GM19395 (cell line): ENCODE measurements at regions not wholly inside any gene's neighbourhood (a gene's known extent, or its start where the extent isn't known, plus 50 kb on each side); places are given as distances from the start of the nearest gene placed in this dataset.

Experiments
- ATAC-seq: cut with Tn5 transposase; IDR thresholded peaks from one replicate; pipeline ENCODE4 v1.9.1; 2021; ENCODE audit warnings: mild to moderate bottlenecking, moderate library complexity; ENCODE audit not compliant: unreplicated experiment

DNA sequence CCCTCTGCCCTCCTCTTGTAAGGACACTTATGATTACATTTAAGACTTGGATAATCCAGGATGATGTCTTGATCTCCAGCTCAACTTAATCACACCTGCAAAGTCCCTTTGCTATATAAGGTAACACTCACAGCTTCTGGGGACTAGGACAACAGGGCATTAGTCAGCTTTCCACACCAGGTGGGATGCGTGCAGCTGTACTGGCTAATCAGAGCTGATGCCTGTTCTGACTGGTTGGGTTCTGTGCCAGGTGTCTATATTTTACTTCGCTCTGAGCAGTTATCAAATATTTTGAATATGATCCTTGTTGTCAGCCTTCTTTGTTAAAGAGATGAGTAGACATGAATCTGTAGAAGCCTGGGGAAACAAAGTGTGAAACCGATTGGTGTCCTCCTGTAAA lies 115.5 kb upstream of the ATP8B1 start:
- no peak for ATAC-seq

DNA sequence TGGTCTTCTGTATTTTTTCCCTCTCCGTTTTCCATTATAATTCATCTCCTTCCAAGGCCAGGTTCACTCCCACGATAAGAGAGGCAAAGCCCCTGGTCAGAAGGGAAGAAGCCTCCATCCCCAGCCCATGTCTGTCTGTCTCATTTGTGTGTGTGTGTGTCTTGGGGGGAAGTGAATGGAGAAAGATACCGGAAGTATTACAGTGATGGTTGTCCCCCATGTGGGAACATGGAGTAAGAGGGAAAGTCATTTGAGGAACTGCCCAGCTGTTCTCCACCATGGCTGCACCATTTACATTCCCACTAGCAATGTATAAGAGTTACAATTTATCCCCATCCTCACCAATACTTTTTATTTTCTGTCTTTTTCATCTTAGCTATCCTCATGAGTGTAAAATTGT lies 113.6 kb upstream of the ATP8B1 start:
- no peak for ATAC-seq

DNA sequence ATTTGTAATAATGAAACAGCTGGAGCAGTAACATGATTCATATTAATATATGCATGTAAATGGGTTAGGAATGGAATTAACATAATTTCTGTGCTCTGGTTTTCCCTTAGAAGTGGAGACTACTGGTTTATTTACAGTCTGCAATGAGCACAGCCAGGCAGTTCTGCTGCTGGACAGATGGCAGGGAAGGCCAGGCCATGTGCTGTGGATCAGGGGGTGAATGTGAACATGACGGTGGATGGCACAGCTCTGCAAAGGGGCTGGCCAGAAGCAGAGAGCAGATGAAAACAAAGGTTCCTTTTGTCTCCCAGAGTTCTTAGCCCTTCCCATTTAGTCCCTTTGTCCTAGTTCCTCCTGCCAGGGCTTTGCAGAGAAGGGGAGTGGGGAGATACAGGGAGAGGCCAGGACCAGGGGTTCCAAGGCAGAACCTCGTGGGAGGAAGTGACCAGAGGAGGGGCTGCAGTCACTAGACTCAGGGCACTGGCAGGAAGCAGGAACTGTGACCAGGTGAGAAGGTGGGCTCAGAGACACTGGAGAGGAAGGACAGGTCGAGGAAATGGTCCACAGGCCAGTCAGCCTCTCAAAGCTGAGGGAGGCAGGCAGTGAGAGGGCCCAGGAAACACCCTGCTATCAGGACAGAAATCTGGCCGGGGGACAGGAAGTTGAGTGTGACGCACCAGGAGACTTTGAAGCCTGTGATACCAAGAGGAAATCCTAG lies 112.9 kb upstream of the ATP8B1 start:
- ATAC-seq: no peak

GRCh38 chr18:57915248-57915647 lies 112.1 kb upstream of the ATP8B1 start:
- ATAC-seq: no peak

DNA sequence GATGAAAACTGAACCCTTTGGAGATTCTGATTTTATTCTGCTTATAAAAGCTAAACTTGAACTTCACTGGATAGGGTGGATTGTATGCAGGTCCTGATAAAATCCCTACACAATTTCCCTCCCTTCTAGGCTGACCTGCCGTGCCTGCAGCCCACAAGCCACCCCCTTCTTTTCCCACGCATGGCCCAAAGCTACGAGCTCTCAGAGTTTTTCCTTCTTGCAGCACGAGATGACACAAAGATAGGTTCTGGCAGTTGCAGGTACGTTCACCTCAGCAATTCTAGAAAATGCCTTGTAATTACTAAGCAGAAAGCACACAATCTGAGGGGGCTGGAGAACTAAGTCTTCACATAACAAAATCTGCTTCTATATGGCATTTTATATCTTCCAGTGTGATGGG lies 110.6 kb upstream of the ATP8B1 start:
- ATAC-seq: no peak

- ATAC-seq: no peak
Measured at GRCh38 chr18:57910817-57911216, 107.7 kb upstream of the ATP8B1 start.

DNA sequence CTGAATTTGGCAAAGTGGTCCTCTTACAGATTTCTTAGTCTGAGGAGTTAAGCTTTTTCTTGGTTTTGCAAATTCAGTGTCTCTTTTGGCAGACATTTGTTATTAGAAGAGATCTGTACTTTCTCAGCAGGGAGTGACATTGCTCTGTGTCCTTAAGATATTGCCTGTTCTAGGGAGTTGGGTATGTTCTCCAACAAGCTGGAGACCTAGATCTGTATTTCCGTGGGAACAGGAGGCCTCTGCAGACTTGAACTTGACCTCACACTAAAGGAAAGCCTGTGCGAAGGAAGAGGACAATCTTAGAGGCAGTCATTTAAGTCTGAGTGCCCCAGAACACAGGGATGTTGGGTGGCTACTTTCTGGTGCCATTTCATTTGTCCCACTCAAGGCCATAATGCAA lies 107.0 kb upstream of the ATP8B1 start:
- no peak for ATAC-seq

- no peak for ATAC-seq
Measured at GRCh38 chr18:57909620-57910019, 106.5 kb upstream of the ATP8B1 start.

DNA sequence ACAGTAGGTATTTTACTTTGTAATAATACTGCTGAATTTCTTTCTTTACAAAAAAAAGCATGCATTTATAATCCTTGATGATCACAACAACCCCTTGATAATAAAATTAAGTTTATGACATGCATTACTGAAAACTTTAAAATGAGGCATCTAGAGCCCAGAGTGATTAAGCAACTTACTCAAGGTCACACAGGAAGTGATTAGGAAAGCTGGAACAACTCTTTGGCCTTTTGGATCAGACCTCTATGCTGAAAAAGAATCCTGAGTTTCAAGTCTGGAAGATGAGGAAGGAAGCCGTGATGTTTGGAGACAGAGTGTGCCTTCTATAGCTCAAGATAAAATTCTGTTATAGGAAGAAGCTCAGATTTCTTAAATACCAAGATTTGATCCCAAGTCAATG lies 105.0 kb upstream of the ATP8B1 start:
- ATAC-seq: no peak

GRCh38 chr18:57907550-57907949 lies 104.4 kb upstream of the ATP8B1 start:
- no peak for ATAC-seq

DNA sequence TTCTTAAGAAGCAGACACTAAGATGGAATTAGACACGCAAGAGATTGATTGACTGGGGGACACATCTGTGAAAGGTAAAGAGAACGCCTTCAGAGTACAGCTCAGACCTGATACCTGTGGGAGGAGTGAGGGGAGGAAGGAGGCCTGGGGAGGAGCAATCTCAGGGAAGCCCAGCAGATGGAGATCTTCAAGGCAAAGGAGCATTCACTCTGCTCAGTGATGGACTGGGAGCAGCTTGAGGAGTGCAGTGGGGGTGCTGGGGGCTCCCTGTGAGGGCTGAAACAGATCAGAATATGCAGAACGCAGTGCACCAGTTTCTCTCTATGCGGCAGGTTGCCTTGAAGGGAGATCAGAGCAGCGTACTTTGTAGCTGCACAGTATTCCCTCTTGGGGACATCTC lies 103.7 kb upstream of the ATP8B1 start:
- no peak for ATAC-seq

- ATAC-seq: no peak
Measured at GRCh38 chr18:57904535-57904934, 101.4 kb upstream of the ATP8B1 start.

DNA sequence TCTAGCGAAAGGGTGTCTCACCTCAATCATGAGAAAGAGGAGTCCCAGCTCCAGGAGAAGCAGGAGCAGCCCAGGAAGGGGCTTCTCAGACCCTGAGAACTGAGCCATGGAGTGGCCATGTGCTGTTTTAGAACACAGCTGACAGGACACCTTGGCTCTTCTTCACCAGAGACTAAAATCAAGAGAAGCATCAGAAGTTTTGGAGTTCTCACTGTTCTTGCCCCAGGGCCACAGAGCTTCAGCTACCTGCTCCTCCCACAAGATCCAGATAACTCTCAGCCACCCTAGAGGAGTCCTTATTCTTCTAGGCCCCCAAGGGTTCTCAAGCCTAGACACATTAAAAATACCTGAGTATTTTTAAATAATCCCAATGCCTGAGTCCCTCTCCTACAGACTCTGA lies 99.6 kb upstream of the ATP8B1 start:
- no peak for ATAC-seq

- ATAC-seq: no peak
Measured at GRCh38 chr18:57901825-57902589, 98.9 kb upstream of the ATP8B1 start.

DNA sequence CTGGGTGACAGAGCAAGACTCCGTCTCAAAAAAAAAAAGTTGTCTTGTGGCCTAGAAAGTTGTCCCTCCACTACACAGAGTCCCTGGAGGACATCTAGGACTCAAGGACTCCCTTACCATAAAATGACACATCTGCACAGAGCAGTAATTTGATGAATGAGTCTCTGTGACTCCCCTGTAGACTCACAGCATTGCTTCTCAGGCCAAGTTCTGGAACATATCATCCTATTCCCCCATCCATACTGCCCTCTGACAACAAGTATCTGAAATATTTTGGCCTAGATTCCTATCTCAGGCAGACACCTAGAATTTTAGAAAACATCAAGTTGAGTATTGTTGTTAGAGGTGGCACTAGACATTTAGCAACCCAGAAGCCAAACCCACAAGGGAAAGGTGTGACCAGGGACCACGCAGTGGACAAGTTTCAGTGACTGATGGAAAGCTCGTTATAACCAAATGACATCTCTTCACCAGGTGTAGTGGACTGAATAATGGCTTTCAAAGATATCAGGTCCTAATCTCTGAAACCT lies 97.9 kb upstream of the ATP8B1 start:
- ATAC-seq: no peak

DNA sequence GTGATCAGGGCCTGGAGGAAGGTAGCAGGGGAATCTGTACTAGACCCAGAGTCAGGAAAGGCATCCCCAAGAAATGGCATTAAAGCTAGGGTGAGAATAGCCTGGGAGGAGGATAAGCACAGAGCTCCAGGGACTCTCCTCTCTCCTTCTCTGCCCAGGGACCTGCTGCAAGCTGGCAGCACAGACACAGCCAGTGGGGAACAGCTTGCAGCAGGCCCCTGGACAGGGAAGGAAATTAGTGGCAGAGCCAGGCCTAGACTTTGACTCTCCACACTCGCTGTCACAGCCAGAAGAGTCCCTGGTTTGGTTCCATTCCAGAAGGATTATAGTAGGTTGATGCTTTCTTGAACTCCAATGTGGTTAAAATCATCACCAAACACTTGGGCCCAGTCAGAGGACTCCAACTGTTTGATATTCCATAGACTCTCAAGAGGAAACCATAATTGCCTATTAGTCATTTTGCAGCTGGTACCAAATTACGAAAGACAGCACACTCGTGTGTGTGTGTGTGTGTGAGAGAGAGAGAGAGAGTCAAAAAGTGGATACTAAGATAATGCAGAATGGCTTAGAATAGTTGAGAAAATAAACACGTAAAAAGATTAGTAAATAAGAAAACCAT lies 95.5 kb upstream of the ATP8B1 start:
- no peak for ATAC-seq

- no peak for ATAC-seq
Measured at GRCh38 chr18:57895182-57895581, 92.1 kb upstream of the ATP8B1 start.

DNA sequence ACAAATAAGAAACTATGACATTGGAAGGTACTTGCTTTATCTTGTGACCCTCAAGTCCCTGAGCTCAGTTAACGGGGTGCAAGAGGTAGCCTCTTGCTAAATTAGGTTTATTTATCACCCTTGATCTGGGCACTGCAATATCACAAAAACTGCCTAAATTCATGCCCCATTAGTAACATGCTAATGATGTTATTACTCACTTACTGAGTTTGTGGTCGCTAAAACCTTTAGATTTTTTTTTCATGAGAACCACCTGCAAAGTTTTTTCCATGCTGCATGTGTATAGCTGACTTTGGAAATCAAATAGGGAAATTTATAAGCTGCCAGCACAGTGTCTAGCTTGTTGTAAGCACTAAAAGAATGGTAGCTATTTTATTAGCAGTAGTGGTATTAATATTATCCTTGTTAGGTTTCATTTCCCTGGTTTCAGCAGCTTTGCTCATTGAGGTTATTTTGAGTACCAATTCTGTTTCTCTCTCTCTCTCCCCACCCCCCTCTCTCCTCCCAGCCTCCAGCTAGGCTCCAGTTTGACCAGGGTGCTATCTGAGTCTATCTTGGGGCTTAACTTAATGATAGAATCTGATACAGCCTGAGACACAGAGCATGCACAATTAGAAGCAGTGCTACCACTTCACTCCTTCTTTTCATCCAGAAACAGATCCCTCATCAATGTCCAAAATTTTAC lies 88.7 kb upstream of the ATP8B1 start:
- ATAC-seq: no peak

DNA sequence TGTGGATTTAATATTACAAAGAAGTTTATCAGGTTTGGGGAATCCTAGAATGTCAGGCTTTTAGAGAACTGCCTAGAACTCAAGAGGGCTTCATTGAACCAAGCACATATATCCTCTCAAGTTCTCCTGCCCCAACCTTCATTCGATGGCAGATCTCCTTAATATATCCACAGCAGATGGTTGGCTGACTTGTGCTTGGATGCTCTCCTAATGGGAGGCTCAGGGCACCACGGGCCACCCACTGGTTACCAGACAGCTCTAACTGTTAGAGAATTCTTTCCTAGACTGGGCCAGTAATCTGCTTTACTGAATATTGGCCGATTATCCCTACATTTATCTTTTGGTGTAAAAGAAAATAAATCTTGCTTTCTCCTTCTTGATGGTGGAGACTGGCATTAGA lies 87.2 kb upstream of the ATP8B1 start:
- ATAC-seq: no peak

- ATAC-seq: no peak
Measured at GRCh38 chr18:57889841-57890240, 86.7 kb upstream of the ATP8B1 start.
